Trophoblast cell (in vitro differentiated cells and primary cell): ENCODE measurements at regions not wholly inside any gene's neighbourhood (a gene's known extent, or its start where the extent isn't known, plus 50 kb on each side); places are given as distances from the start of the nearest gene placed in this dataset.

ENCODE experiments used
- DNase-seq, 2 donors: peaks; one replicate each; pipeline ENCODE4 v3.0.0-alpha.2; 2016
- H2AFZ ChIP-seq: 2 replicates; pipeline ENCODE4 v1.6.1; 2013; ENCODE audit warnings: low read length, moderate library complexity, mild to moderate bottlenecking; ENCODE audit not compliant: insufficient read depth, poor library complexity
- H2AK5ac ChIP-seq: 2 replicates; pipeline ENCODE4 v1.6.1; 2013; ENCODE audit warnings: mild to moderate bottlenecking, low read length
- H2BK120ac ChIP-seq: 2 replicates; pipeline ENCODE4 v1.6.1; 2013; ENCODE audit warnings: low read length, mild to moderate bottlenecking, moderate library complexity; ENCODE audit not compliant: insufficient read depth, poor library complexity
- H2BK12ac ChIP-seq: 2 replicates; pipeline ENCODE4 v1.6.1; 2013; ENCODE audit warnings: mild to moderate bottlenecking, low read length, moderate library complexity
- H2BK5ac ChIP-seq: 2 replicates; pipeline ENCODE4 v1.6.1; 2013; ENCODE audit warnings: low read length, low read depth, moderate library complexity, mild to moderate bottlenecking; ENCODE audit not compliant: poor library complexity
- H3K14ac ChIP-seq: 2 replicates; pipeline ENCODE4 v1.6.1; 2013; ENCODE audit warnings: mild to moderate bottlenecking, low read length
- H3K18ac ChIP-seq: 2 replicates; pipeline ENCODE4 v1.6.1; 2013; ENCODE audit warnings: mild to moderate bottlenecking, low read length
- H3K23ac ChIP-seq: 2 replicates; pipeline ENCODE4 v1.6.1; 2013; ENCODE audit warnings: low read length
- H3K27ac ChIP-seq: 2 replicates; pipeline ENCODE4 v1.5.1; 2013; ENCODE audit warnings: low read depth, mild to moderate bottlenecking, inconsistent platforms, low read length, moderate library complexity
- H3K27me3 ChIP-seq: 2 replicates; pipeline ENCODE4 v1.6.1; 2013; ENCODE audit warnings: inconsistent platforms, mild to moderate bottlenecking, low read length, moderate library complexity; ENCODE audit not compliant: insufficient read depth
- H3K36me3 ChIP-seq, 2 experiments: 1 replicate in 1 of 2; 2 replicates in 1 of 2; pipeline ENCODE4 v1.6.1; 2013; ENCODE audit warnings: low read length in 2 of 2, mild to moderate bottlenecking in 2 of 2, moderate library complexity in 1 of 2; ENCODE audit not compliant: insufficient read depth in 2 of 2, control insufficient read depth in 1 of 2
- H3K4ac ChIP-seq: 2 replicates; pipeline ENCODE4 v1.6.1; 2013; ENCODE audit warnings: low read depth, mild to moderate bottlenecking, low read length, moderate library complexity
- H3K4me1 ChIP-seq, 2 experiments: 1 replicate in 1 of 2; 2 replicates in 1 of 2; pipeline ENCODE4 v1.6.1; 2013; ENCODE audit warnings: low read length in 2 of 2, mild to moderate bottlenecking in 2 of 2, moderate library complexity in 1 of 2; ENCODE audit not compliant: insufficient read depth in 2 of 2, control insufficient read depth in 1 of 2
- H3K4me2 ChIP-seq: 2 replicates; pipeline ENCODE4 v1.6.1; 2013; ENCODE audit warnings: inconsistent platforms, mild to moderate bottlenecking, low read length, moderate library complexity
- H3K4me3 ChIP-seq: 2 replicates; pipeline ENCODE4 v1.5.1; 2013; ENCODE audit warnings: mild to moderate bottlenecking, low read depth, low read length, inconsistent platforms
- H3K79me1 ChIP-seq: one replicate; pipeline ENCODE4 v1.6.1; 2013; ENCODE audit warnings: low read length
- H3K79me2 ChIP-seq: 2 replicates; pipeline ENCODE4 v1.6.1; 2013; ENCODE audit warnings: low read length, mild to moderate bottlenecking; ENCODE audit not compliant: control insufficient read depth, insufficient read depth, poor library complexity
- H3K9ac ChIP-seq: 2 replicates; pipeline ENCODE4 v1.6.1; 2013; ENCODE audit warnings: mild to moderate bottlenecking, low read length
- H3K9me3 ChIP-seq: 2 replicates; pipeline ENCODE4 v1.6.1; 2013; ENCODE audit warnings: low read depth, mild to moderate bottlenecking, control low read depth, inconsistent platforms, low read length; ENCODE audit not compliant: insufficient read depth
- H4K12ac ChIP-seq: 2 replicates; pipeline ENCODE4 v1.6.1; 2013; ENCODE audit warnings: low read depth, mild to moderate bottlenecking, low read length, moderate library complexity
- H4K8ac ChIP-seq: 2 replicates; pipeline ENCODE4 v1.6.1; 2013; ENCODE audit warnings: low read depth, mild to moderate bottlenecking, low read length, moderate library complexity
- H4K91ac ChIP-seq: one replicate; pipeline ENCODE4 v1.6.1; 2013; ENCODE audit warnings: low read depth, mild to moderate bottlenecking, low read length, moderate library complexity
- WGBS: extraction: QIAGEN DNeasy Blood & Tissue Kit; methylation state at CpG from one replicate; pipeline ENCODE4 v1.1.7; 2013; ENCODE audit warnings: missing lambda C conversion rate; ENCODE audit not compliant: insufficient read length, insufficient coverage; ENCODE audit errors: extremely low coverage; 5-methylcytosine and 5-hydroxymethylcytosine counted together

- no peak overlapping the region for H3K23ac ChIP-seq
- no peaks in the 10 kb centered on the region for H3K36me3 ChIP-seq
- no CpG with 5 or more reads among the region's 4 CpGs for WGBS
- H4K91ac ChIP-seq: no peak overlapping the region
- H2AFZ ChIP-seq: no peak overlapping the region
- no peaks in the 10 kb centered on the region for H3K79me2 ChIP-seq
- H3K14ac ChIP-seq: no peak overlapping the region
- H3K9me3 ChIP-seq: peaks cover 13% of the 10 kb centered on the region
- no peaks in the 10 kb centered on the region for H3K27me3 ChIP-seq
- no peak overlapping the region for H3K9ac ChIP-seq
- H2AK5ac ChIP-seq: no peak overlapping the region
- H3K4me3 ChIP-seq: no peak overlapping the region
- H4K12ac ChIP-seq: no peak overlapping the region
- H2BK12ac ChIP-seq: no peak overlapping the region
- peaks cover 6% of the 10 kb centered on the region in 2 experiments for H3K4me1 ChIP-seq
- no peaks in the 10 kb centered on the region for H3K79me1 ChIP-seq
- H3K4ac ChIP-seq: no peak overlapping the region
- no peak for DNase-seq
- H3K27ac ChIP-seq: no peak overlapping the region
- H2BK5ac ChIP-seq: no peak overlapping the region
- H3K4me2 ChIP-seq: no peak overlapping the region
- H2BK120ac ChIP-seq: no peak overlapping the region
- H4K8ac ChIP-seq: no peak overlapping the region
- no peak overlapping the region for H3K18ac ChIP-seq
Observed at GRCh38 chr15:69553686-69554085, 101.1 kb downstream of the RPLP1 start.

- peaks cover 11% of the 10 kb centered on the region for H3K9me3 ChIP-seq
- no peak overlapping the region for H3K4ac ChIP-seq
- peak in 1 of 2 donors; percentile 54 for DNase-seq
- H4K91ac ChIP-seq: no peak overlapping the region
- no peak overlapping the region for H3K4me3 ChIP-seq
- H3K18ac ChIP-seq: no peak overlapping the region
- no peak overlapping the region for H4K8ac ChIP-seq
- H3K14ac ChIP-seq: no peak overlapping the region
- H2BK12ac ChIP-seq: no peak overlapping the region
- no peaks in the 10 kb centered on the region for H3K27me3 ChIP-seq
- no peaks in the 10 kb centered on the region for H3K79me1 ChIP-seq
- H2AFZ ChIP-seq: no peak overlapping the region
- no peak overlapping the region for H4K12ac ChIP-seq
- no peak overlapping the region for H2AK5ac ChIP-seq
- no peak overlapping the region for H3K23ac ChIP-seq
- H3K36me3 ChIP-seq: no peaks in the 10 kb centered on the region
- no peak overlapping the region for H3K9ac ChIP-seq
- H3K4me2 ChIP-seq: no peak overlapping the region
- peaks cover 6% of the 10 kb centered on the region in 2 experiments for H3K4me1 ChIP-seq
- no peaks in the 10 kb centered on the region for H3K79me2 ChIP-seq
- no peak overlapping the region for H2BK5ac ChIP-seq
- WGBS: no CpG with 5 or more reads among the region's 7 CpGs
- H3K27ac ChIP-seq: no peak overlapping the region
- H2BK120ac ChIP-seq: no peak overlapping the region
Observed at GRCh38 chr15:69554279-69554961, 101.8 kb downstream of the RPLP1 start.

GRCh38 chr15:69555080-69555479, 102.5 kb downstream of the RPLP1 start:
- Histone ChIP-seq H2AK5ac (no peak overlapping the region), H4K8ac (no peak overlapping the region), H3K79me2 (no peaks in the 10 kb centered on the region), H3K14ac (no peak overlapping the region), H3K4me3 (no peak overlapping the region), H2BK12ac (no peak overlapping the region), H3K9me3 (peaks cover 11% of the 10 kb centered on the region), H4K91ac (no peak overlapping the region), H3K4me2 (no peak overlapping the region), H2BK5ac (no peak overlapping the region), H3K4me1 (peaks cover 6% of the 10 kb centered on the region in 2 experiments), H2BK120ac (no peak overlapping the region), H3K18ac (no peak overlapping the region), H4K12ac (no peak overlapping the region), H3K36me3 (no peaks in the 10 kb centered on the region), H3K79me1 (no peaks in the 10 kb centered on the region), H3K27me3 (no peaks in the 10 kb centered on the region), H3K9ac (no peak overlapping the region), H3K23ac (no peak overlapping the region), H2AFZ (no peak overlapping the region), H3K4ac (no peak overlapping the region), H3K27ac (no peak overlapping the region)
- no CpG with 5 or more reads among the region's 8 CpGs for WGBS
- no peak for DNase-seq

- Histone ChIP-seq H3K4me3 (no peak overlapping the region), H3K18ac (no peak overlapping the region), H3K23ac (no peak overlapping the region), H2BK120ac (no peak overlapping the region), H3K36me3 (no peaks in the 10 kb centered on the region), H3K9ac (no peak overlapping the region), H2BK12ac (no peak overlapping the region), H4K91ac (no peak overlapping the region), H3K27ac (no peak overlapping the region), H3K79me2 (no peaks in the 10 kb centered on the region), H3K4ac (no peak overlapping the region), H3K27me3 (no peaks in the 10 kb centered on the region), H3K79me1 (no peaks in the 10 kb centered on the region), H4K12ac (no peak overlapping the region), H2AFZ (no peak overlapping the region), H3K9me3 (peaks cover 11% of the 10 kb centered on the region), H3K4me1 (peaks cover 6% of the 10 kb centered on the region in 2 experiments), H4K8ac (no peak overlapping the region), H3K4me2 (no peak overlapping the region), H3K14ac (no peak overlapping the region), H2AK5ac (no peak overlapping the region), H2BK5ac (no peak overlapping the region)
- WGBS: no CpG with 5 or more reads among the region's 1 CpG
- DNase-seq: no peak
Observed at GRCh38 chr15:69556344-69556743, 103.7 kb downstream of the RPLP1 start.
